GM12892 (cell line): ENCODE measurements at regions not wholly inside any gene's neighbourhood (a gene's known extent, or its start where the extent isn't known, plus 50 kb on each side); places are given as distances from the start of the nearest gene placed in this dataset.
"Not testable (repeated sequence)": the region's sequence is repeated elsewhere in the genome, so short reads cannot be mapped to it uniquely, and the experiment has no call there.

Experiments used
- DNase-seq: peaks from one replicate; pipeline ENCODE4 v3.0.0; 2011; ENCODE audit not compliant: insufficient read length
- FAIRE-seq: peaks from 2 replicates; lab custom pipeline; 2011; peaks lifted over from hg19 to GRCh38; lab: Jason Lieb, UNC
- POLR2A ChIP-seq: IDR thresholded peaks from 2 replicates; pipeline ENCODE4 v1.6.1; 2011; ENCODE audit warnings: low read depth, low read length, control low read depth
- POLR2AphosphoS5 ChIP-seq: IDR thresholded peaks from 2 replicates; pipeline ENCODE4 v1.6.1; 2011; ENCODE audit warnings: low read depth, low read length, control low read depth
- TAF1 ChIP-seq: IDR thresholded peaks from 2 replicates; pipeline ENCODE4 v1.6.1; 2011; ENCODE audit warnings: low read depth, mild to moderate bottlenecking, control low read depth, low read length, borderline replicate concordance

DNA sequence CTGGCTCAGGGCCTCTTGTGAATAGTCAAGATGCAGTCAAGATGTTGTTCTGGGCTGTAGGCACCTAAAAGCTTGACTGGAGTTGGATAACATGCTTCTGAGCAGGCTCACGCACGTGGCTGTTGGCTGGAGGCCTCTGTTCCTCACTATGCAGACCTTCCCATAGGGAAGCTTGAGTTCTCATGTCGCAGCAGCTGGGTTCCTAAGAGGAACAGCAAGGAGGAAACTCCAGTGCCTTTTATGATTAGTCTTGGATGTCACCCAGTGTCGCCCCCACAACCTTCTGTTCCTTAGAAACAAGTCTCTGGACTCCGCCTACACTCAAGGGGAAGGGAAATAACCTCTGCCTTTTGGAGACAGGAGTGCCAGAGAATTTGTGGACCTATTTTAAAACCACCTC, 210.7 kb downstream of the BCAS1 start:
- DNase-seq (no peak), FAIRE-seq (no peak)
- no peak for TF ChIP-seq POLR2AphosphoS5

DNA sequence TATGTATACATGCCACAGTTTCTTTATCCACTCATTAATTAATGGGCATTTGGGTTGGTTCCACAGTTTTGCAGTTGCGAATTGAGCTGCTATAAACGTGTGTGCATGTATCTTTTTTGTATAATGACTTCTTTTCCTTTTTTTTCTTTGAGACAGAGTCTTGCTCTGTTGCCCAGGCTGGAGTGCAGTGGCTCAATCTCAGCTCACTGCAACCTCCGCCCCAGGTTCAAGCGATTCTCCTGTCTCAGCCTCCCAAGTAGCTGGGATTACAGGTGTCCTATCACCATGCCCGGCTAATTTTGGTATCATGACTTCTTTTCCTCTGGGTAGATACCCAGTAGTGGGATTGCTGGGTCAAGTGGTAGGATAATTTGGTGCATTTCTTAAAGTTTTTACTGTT, 211.4 kb downstream of the BCAS1 start:
- not testable (repeated sequence) for DNase-seq, FAIRE-seq

DNA sequence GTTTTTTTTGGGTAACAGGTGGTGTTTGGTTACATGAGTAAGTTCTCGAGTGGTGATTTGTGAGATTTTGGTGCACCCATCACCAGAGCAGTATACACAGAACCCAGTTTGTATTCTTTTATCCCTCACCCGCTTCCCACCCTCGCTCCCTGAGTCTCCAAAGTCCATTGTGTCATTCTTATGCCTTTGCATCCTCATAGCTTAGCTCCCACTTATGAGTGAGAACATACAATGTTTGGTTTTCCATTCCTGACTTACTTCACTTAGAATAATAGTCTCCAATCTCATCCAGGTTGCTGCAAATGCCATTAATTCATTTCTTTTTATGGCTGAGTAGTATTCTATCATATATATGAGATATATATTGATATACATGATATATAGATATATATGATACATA, 211.9 kb downstream of the BCAS1 start:
- not testable (repeated sequence) for DNase-seq, FAIRE-seq

DNA sequence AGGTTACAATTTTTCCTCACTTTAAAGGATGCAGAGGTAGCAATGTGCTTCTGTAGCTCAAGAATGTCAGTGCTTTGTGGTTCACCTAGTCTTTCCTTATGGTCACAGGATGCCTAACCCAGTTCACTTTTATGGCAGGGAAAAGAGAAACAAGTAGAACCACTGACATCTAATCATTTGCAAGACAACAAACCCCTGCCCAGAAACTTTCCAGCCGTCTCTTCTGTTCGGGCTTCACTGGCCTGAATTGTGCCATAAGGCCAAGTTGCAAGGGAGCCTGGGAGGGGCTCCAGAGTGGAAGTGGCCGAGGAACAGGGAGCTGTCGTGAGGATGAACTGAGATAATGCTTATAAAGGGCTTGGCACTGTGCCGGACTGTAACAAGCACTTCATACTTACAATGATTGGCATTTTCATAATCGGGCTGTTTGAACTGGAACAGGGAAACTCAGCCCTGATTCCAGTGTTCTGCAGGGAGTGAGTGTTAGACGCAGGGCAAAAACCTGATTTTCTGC, 212.6 kb downstream of the BCAS1 start:
- no peak for FAIRE-seq

DNA sequence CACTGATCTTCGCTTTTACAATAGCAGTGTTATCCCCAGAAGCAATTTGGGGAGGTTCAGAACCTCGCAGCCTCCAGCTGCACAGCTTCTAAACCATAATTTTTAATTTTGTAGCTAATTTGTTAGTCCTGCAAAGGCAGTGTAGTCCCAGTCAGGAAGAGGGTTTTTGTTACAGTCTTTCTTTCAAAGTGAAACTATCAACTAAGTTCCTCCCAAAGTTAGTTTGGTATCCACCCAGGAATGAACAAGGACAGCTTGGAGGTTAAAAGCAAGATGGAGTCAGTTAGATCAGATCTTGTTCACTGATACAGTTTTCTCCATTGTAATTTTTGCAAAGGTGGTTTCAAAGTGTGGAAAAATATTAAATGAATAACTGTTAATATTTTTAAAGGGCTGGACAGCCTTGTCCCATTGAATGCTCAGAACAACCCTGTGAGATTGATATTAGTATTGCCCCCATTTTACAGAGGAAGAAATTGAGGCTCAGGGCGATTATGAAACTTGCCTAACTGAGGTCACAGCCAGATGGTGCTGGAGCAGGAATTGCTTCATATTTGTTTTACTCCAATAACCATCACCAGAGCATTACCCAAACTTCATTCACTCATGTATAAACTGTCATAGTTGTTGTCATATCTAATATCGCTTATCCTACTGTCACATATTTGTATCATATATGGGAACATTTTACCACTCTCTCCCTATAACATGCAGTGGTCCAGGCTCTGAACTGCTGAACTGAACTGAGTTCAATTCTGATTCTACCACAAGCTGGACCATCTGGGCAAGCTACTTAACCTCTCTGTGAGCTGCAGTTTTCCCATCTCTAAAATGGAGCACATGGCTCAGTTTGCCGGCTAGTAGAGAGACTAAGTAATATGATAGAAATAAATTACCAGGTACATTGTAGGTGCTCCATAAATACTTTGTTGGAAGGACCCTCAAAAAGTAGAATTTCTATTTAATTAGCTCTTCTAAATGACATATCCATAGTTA, 213.8 kb downstream of the BCAS1 start:
- DNase-seq, result no peak
- no peak for FAIRE-seq
- no peak for TF ChIP-seq TAF1
- no peak for TF ChIP-seq POLR2AphosphoS5
- no peak for TF ChIP-seq POLR2A

More for the DNA sequence above, 212.6 kb downstream of the BCAS1 start:
- TF ChIP-seq POLR2AphosphoS5 (no peak), TAF1 (no peak), POLR2A (no peak)
- DNase-seq, result no peak

DNA sequence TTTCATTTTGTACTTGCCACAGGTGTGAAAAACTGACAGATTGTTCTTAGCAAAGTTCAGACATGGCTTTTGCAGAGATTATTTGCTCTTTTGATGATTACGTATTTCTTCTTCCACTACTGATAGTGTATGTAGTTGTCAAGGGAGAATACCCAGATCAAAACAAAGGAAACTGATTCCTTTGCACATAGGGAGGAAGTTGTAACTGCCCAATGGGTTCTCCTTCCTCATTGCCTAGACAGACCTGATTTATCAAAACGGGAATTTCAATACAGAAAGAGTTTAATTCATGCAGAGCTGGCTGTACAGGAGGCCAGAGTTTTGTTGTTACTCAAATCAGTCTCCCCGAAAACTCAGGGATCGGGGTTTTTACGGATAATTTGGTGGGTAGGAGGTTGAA, 214.7 kb downstream of the BCAS1 start:
- FAIRE-seq, result no peak
- TF ChIP-seq TAF1, result no peak
- no peak for TF ChIP-seq POLR2AphosphoS5
- TF ChIP-seq POLR2A, result no peak

DNA sequence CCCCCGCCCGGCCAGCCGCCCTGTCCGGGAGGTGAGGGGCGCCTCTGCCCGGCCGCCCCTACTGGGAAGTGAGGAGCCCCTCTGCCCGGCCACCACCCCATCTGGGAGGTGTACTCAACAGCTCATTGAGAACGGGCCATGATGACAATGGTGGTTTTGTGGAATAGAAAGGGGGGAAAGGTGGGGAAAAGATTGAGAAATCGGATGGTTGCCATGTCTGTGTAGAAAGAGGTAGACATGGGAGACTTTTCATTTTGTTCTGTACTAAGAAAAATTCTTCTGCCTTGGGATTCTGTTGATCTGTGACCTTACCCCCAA, 215.8 kb downstream of the BCAS1 start:
- FAIRE-seq, DNase-seq: not testable (repeated sequence)

More for the DNA sequence above, 214.7 kb downstream of the BCAS1 start:
- DNase-seq, result no peak

DNA sequence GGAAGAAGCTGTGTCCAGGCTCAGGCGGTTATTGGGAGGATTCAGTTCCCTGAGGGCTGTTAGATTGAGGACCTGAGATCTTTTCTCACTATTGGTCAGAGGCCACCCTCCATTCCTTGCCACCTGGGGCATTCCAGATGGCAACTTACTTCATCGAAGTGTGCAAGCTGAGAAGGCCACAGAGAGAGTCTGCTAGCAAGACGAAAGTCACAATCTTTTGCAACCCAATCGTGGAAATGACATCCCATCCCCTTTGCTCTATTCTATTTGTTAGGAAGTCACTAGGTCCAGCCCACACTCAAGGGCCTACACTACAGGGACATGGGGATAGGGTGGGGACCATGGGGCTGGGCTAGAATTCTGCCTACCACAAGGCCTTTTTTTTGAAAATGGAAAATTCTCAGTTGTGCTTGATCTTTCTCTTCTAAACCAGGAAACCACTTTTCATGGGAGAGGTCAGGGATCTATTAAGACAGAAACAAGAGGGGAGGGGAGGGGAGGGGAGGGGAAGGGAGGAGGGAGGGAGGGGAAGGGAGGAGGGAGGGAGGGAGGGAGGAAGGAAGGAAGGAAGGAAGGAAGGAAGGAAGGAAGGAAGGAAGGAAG, 217.2 kb downstream of the BCAS1 start:
- FAIRE-seq, result no peak
- no peak for DNase-seq
- TF ChIP-seq TAF1, result no peak

DNA sequence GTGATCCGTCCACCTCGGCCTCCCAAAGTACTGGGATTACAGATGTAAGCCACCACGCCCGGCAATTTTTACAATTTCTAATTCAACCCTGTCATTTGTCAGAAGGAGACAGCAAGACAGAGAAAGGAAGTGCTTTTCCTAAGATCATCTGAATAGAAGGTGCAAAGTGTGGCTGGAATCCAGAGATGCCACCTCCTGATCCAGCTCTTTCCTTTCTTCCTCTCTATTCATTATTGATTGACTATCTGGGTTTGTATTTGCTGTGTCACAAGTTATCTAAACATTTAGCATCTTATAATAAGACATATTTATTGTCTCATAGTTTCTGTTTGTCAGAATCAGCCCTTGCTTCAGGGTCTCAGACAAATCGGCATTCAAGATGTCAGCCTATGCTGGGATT, 217.7 kb downstream of the BCAS1 start:
- DNase-seq, result no peak
- TF ChIP-seq TAF1 (no peak), POLR2AphosphoS5 (no peak), POLR2A (no peak)
- FAIRE-seq, result no peak

DNA sequence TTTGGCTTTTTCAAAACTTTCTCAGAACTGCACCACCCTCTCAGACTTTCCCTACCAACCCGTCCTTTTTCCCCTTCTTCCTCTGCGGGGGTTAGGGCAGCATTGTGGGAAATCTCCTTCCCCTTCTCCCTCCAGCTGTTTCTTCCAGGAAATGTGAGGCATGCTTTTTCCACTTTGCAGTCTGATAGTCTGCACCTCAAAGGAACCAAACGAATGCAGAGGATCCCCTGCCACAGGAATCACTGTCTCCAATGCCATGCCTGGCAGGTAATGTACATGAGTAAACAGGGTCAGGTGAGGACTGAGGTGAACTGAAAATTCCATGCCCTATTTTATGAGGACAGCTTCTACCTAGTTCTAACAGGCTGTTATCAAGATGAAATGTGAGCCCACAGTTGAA, 218.4 kb downstream of the BCAS1 start:
- TF ChIP-seq POLR2A (no peak), TAF1 (no peak), POLR2AphosphoS5 (no peak)
- FAIRE-seq (no peak), DNase-seq (no peak)

DNA sequence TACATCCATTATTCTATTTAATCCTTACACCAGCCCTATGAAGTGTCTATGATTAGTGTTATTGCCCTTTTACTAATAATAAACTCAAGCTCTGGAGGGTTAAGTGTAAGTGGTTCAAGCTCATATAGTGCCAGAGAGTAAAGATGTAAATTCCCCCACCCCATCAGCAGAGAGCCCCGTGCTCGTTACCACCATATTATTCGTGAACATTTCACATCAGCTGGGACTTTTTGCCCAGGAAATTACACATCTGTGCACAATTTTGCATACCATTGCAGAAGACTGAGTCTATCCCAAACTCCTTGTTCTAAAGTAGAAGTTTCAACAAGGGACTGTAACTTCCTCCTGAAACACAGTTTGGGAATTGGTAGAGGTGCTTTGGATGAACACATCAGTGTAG, 220.1 kb downstream of the BCAS1 start:
- DNase-seq (no peak), FAIRE-seq (no peak)
- no peak for TF ChIP-seq TAF1
- TF ChIP-seq POLR2A, result no peak
- no peak for TF ChIP-seq POLR2AphosphoS5

DNA sequence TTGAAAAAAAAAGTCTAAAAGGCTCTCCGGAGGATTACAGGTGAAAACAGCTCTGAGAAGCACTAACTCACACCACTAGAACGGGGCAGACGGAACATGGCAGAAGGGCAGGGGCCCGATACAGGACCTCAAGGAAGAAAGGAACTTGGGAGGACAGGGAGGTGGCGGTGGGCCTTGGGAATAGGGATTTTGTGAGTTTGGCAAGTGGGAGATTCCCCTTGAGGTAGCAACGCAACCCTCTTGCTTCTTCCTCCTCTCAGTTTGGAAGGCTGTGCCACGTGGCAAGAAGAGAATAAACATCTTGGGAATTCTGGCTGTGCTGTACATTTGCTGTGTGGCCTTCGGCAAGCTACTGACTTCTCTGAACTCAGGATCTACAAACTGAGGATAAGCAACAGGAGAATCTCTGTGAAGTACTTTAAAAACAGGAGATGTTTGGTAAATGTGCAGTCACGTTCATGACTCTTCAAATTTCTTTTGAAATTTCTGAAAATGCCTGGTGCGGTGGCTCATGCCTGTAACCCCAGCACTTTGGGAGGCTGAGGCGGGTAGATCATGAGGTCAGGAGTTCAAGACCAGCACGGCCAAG, 220.8 kb downstream of the BCAS1 start:
- no peak for TF ChIP-seq POLR2AphosphoS5
- TF ChIP-seq POLR2A, result no peak
- no peak for TF ChIP-seq TAF1
- DNase-seq (no peak), FAIRE-seq (no peak)
